Neural crest cell (in vitro differentiated cells): ENCODE measurements at regions not wholly inside any gene's neighbourhood (a gene's known extent, or its start where the extent isn't known, plus 50 kb on each side); places are given as distances from the start of the nearest gene placed in this dataset.

Source experiments
- DNase-seq: peaks from one replicate; pipeline ENCODE4 v3.0.0; 2021; ENCODE audit warnings: low read depth, mixed read lengths, low spot score
- H3K27ac Mint-ChIP-seq: one replicate; pipeline ENCODE4 v1.8.0; 2021; ENCODE audit warnings: mild to moderate bottlenecking, mixed read lengths; ENCODE audit not compliant: unreplicated experiment
- H3K27me3 Mint-ChIP-seq: 2 replicates; pipeline ENCODE4 v1.8.0; 2021; ENCODE audit warnings: low read depth, mild to moderate bottlenecking, mixed read lengths
- H3K36me3 Mint-ChIP-seq: 2 replicates; pipeline ENCODE4 v1.8.0; 2021; ENCODE audit warnings: low read depth, mild to moderate bottlenecking, mixed read lengths
- H3K4me1 Mint-ChIP-seq: 2 replicates; pipeline ENCODE4 v1.8.0; 2021; ENCODE audit warnings: mixed read lengths
- H3K4me3 Mint-ChIP-seq: one replicate; pipeline ENCODE4 v1.8.0; 2021; ENCODE audit warnings: mild to moderate bottlenecking, mixed read lengths
- H3K9me3 Mint-ChIP-seq: 2 replicates; pipeline ENCODE4 v1.8.0; 2021; ENCODE audit warnings: mixed read lengths
- TF ChIP-seq, protein P1 (sequence below): fragments of 200-600 bp; sonication (generic); conservative IDR thresholded peaks from 2 replicates; pipeline ENCODE4 v1.5.0; 2021; ENCODE audit warnings: antibody characterized with exemption, mild to moderate bottlenecking

DNA sequence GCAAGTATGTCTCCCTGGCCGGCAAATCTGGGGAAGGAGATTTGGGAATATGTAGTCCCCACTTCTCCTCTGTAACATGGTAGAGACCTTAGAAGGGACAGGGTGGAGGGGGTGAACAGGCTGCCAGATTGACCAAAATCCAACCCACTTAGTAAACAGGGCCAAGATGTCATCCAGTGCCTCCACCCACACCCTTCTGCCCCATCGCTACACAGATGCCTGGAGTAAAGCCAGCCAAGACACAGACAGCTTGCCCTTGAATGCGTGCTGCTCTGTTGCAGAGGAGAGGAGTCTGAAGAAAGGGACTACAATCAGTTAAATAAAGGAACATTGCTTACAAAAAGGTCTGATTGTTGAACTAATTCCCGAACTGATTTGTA lies 160.1 kb upstream of the LDB2 start:
- no peak for DNase-seq
- Mint-ChIP-seq H3K4me3 (no peak overlapping the region), H3K9me3 (no peaks in the 10 kb centered on the region), H3K36me3 (no peaks in the 10 kb centered on the region), H3K4me1 (no peaks in the 10 kb centered on the region), H3K27me3 (no peaks in the 10 kb centered on the region), H3K27ac (no peak overlapping the region)
- TF ChIP-seq, protein P1, sequence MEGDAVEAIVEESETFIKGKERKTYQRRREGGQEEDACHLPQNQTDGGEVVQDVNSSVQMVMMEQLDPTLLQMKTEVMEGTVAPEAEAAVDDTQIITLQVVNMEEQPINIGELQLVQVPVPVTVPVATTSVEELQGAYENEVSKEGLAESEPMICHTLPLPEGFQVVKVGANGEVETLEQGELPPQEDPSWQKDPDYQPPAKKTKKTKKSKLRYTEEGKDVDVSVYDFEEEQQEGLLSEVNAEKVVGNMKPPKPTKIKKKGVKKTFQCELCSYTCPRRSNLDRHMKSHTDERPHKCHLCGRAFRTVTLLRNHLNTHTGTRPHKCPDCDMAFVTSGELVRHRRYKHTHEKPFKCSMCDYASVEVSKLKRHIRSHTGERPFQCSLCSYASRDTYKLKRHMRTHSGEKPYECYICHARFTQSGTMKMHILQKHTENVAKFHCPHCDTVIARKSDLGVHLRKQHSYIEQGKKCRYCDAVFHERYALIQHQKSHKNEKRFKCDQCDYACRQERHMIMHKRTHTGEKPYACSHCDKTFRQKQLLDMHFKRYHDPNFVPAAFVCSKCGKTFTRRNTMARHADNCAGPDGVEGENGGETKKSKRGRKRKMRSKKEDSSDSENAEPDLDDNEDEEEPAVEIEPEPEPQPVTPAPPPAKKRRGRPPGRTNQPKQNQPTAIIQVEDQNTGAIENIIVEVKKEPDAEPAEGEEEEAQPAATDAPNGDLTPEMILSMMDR: no peak

DNA sequence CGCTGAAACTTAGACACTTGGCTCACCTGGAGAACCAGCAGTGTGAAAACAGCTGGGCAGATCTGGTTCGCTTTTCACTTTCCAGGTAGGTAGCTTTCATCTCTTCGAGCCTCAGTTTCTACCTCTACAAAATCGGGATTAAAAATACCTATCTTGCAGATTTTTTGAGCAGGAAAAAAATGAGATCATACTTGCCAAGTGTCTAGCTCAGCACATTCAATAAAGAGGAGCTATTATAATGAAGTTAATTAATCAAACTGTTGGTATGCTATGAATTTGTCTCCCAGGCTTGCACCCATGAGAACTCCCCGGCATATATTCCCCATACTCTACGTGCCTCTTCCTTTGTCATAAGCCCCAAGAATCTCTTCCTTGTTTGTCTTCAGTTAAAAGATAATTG lies 158.6 kb upstream of the LDB2 start:
- no peaks in the 10 kb centered on the region for H3K9me3 Mint-ChIP-seq
- H3K4me1 Mint-ChIP-seq: no peaks in the 10 kb centered on the region
- no peak overlapping the region for H3K27ac Mint-ChIP-seq
- no peaks in the 10 kb centered on the region for H3K27me3 Mint-ChIP-seq
- H3K36me3 Mint-ChIP-seq: no peaks in the 10 kb centered on the region
- no peak for DNase-seq
- no peak overlapping the region for H3K4me3 Mint-ChIP-seq
- TF ChIP-seq, protein P1: no peak

DNA sequence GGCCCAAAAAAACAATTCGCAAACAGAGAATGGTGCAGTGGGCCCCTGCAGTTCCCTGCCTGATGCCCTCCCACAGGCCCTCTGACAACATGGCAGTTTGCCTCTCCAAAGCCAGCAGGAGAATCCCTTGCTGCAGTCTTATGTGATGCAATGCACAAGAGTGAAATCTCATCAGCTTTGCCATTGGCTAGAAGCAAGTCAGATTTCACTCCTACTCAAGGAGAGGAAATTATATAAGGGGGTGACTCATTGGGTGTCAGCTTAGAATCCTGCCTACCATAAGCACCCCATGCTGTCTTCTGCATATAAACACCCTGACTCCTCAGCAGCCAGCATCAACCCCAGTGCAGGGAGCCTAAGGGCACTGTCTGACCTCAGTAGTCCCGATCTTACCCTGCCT lies 157.3 kb upstream of the LDB2 start:
- no peak for DNase-seq
- H3K27ac Mint-ChIP-seq: no peak overlapping the region
- no peak overlapping the region for H3K4me3 Mint-ChIP-seq
- no peaks in the 10 kb centered on the region for H3K4me1 Mint-ChIP-seq
- TF ChIP-seq, protein P1: no peak
- no peaks in the 10 kb centered on the region for H3K9me3 Mint-ChIP-seq
- no peaks in the 10 kb centered on the region for H3K36me3 Mint-ChIP-seq
- H3K27me3 Mint-ChIP-seq: no peaks in the 10 kb centered on the region

DNA sequence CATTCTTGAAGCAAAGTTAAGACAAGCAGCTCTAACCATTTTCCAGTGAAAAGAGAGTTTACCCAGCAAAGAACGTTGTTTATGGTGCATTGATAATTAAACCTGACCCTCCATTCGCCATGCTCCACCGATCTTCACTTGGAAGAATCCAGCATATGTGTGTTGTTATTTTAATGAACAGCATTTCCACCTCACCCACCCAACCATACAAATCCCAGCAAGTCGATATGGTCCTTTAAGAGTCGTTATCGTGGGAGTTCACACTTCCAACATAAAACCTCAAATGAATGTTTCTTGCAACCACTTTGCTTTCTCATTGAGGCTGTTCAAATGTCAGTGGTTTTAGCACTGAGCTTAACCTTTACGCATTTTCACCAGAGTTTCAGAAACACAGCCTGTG lies 147.4 kb upstream of the LDB2 start:
- TF ChIP-seq, protein P1: no peak
- H3K4me1 Mint-ChIP-seq: no peaks in the 10 kb centered on the region
- no peak overlapping the region for H3K4me3 Mint-ChIP-seq
- H3K27me3 Mint-ChIP-seq: no peaks in the 10 kb centered on the region
- no peak for DNase-seq
- H3K27ac Mint-ChIP-seq: no peak overlapping the region
- H3K9me3 Mint-ChIP-seq: peaks cover 7% of the 10 kb centered on the region
- no peaks in the 10 kb centered on the region for H3K36me3 Mint-ChIP-seq

DNA sequence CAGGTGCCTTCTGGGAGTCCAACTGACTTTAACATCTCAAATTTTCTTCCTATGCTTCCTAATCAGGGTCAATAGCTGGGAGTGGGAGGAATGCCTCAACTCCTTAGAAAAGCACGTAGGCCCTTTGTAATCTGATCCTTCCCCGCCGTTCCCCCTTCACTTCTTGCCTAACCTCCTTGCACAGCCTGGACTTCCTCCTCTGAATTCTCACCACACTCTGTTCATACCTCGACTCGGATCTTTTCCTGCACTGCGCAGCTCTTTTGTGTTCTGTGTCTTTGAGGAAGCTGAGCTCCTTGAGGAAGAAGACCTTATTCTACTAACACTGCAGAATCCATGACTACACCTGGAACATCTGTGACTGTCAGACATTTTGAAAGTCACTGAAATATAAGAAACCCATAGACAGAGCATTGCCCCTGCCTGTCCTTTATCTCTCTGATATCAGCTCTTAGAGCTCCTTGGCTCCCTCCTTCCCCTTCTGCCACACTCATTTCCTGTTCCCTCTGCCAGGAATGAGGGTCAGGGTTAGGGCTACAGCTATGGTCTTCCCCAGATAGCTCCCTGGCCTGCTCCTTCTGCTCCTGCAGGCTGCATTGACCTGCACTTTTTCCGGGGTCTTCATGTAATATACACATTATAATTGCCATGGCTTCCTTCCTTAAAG lies 140.2 kb upstream of the LDB2 start:
- H3K4me1 Mint-ChIP-seq: peaks cover 5% of the 10 kb centered on the region
- H3K4me3 Mint-ChIP-seq: no peak overlapping the region

More for the DNA sequence above, 140.2 kb upstream of the LDB2 start:
- TF ChIP-seq, protein P1: no peak
- Mint-ChIP-seq H3K9me3 (no peaks in the 10 kb centered on the region), H3K36me3 (no peaks in the 10 kb centered on the region), H3K27me3 (no peaks in the 10 kb centered on the region), H3K27ac (no peak overlapping the region)
- no peak for DNase-seq
